GM21529 (cell line): ENCODE measurements at regions not wholly inside any gene's neighbourhood (a gene's known extent, or its start where the extent isn't known, plus 50 kb on each side); places are given as distances from the start of the nearest gene placed in this dataset.

Source experiments
- ATAC-seq: cut with Tn5 transposase; IDR thresholded peaks from one replicate; pipeline ENCODE4 v1.9.1; 2021; ENCODE audit not compliant: unreplicated experiment

DNA sequence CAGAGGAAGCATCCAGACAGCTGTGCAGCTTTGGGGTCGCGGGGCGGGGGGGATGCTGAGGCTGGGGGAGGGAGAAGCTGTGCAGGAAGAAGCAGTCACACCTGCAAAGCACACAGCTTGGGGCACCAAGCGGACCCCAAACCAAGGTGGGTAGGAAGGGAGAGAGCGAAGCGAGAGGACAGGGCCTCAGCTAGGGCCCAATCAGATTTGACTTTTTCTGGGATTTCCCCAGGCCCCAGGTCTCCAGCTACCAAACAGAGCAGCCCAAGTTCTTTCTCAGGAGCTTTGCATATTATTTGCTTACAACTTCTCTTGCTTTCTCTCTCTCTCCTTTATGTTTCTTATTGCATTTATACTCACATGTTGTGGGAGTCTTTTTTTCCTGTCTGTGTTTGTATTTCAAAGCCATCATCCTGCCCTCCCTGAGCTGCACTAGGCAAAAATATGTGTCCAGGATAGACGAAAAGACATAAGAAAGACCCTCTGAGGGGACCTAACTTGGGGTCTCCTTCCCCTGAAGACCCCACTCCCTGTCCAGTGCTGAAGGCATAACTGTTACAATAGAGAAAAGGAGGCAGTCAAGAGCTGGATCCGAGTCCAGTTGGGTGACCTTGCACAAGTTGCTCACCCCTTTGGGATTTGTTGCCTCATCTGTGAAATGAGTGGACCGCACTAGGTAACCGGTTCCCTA is 50.6 kb upstream of the SMNDC1 start:
- ATAC-seq = peak; percentile 33

DNA sequence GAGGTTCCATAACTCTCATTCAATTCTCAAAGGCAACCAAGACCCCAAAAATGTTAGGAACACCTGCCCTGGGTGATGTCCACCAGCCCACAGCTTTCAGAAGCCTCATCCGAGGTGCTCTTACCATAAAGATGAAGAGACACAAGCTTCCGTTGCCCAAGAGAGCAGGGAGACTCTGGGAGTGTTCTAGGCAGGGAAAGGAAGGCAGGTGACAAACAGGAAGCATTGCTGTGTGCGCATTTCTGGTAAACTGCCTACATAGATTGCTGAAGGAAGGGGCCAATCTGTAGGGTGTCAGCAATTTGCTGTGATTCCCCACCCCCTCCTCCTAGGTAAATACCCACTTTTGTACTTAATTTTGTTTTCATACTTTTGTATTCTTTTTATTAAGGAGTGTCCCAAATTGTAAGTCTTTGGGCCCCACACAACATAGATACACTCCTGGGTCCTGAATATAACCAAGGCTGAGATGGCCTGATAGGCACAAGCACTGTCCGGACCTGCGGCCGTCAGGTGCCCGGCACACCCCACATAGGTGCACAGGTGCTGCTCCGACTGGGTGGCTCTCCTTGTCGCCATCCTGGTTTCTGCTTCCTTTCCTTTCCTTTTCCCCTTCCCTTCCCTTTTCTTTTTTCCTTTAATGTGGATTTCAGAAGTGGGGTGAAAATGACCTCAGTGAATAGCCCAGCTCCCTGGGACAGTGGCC is 51.4 kb upstream of the SMNDC1 start:
- peak; percentile 13 for ATAC-seq

DNA sequence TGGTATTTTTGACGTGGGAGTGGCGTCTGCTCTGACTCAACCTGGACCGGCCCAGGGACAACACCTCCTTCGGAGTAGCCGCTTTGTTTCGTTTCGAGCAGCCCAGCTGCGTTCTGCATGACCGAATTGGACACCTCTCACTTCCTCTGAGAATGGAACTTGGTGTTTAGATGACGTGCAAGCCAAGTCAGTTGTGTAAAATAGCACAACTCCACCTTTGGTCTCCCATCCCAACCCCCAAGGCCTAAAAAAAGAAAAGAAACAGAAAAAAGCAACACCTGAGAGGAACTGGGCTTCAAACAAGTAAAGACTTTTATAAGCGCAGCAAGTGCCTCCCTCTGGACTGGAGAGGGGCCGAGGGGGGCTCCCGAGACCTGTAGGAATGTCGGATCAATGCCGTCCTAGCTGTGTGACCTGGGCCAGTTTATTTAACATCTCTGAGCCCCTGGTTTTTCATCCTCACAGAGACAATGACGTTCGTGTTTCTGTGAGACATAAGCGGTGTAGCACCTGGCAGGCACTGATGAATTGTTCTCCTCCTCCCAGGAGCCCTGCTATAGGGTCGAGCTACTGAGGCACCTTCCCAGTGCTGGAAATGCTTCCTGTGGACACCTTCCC is 52.0 kb upstream of the SMNDC1 start:
- peak; percentile 82 for ATAC-seq

DNA sequence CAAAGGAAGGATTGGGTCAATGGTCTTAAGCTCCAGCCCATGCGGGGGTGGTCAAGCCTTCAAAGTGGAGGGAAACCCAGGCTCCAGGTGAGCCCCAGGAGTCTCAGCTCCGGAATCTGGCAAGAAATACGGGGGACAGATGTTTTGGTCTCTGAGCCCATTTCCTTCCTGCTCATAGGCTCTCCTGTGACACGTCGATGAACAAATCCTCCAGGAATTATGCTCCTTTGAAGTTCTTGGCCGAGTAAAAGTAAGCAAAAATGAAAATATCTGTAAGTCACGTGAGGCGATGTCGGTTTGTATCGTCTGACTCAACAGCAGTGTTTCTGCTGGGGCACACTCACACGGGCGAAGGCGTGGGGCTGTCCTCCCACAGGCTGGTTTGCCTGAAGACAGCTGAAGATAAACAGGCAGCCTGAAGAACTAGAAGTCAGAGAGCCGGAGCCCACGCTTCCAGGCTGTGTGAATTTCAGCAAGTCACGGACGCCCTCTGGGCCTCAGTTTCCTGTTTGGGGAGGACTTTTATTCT is 52.6 kb upstream of the SMNDC1 start:
- ATAC-seq = no peak

DNA sequence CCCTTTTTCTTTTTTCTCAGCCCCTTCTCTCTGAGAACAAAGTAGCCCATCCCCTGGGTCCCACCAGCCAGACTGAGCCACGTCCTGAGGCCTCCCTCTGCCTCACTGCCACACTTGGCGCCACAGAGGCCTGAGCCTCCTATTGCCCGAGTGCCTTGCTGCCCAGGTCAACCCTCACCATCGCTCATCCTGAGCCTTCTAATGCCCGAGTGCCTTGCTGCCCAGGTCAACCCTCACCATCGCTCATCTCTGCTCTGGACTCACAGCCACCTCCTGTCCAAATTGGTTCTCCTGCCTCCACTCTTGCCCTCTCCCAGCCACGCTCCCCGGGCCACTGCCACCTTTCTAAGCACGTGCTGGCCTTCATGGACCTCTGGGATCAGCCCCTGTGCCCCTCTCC is 53.2 kb upstream of the SMNDC1 start:
- ATAC-seq = no peak

DNA sequence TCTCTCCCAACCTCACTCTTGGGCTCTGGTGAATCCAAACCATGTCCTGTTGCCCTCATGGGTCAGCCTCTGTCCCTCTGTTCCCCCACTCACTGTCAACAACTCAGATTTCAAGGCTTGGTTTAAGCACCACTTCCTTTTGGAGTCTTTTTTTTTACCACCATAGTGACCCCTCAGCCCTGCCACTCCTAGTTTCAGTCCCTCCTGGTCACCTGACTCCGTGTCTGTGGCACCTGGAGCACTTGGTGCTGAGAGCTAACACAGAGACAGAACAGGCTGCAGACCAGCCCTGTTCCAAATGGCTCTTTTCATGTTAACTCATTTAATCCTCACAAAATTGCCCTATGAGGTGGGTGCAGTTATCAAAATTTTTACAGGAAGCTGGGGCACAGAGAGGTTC is 53.6 kb upstream of the SMNDC1 start:
- no peak for ATAC-seq

DNA sequence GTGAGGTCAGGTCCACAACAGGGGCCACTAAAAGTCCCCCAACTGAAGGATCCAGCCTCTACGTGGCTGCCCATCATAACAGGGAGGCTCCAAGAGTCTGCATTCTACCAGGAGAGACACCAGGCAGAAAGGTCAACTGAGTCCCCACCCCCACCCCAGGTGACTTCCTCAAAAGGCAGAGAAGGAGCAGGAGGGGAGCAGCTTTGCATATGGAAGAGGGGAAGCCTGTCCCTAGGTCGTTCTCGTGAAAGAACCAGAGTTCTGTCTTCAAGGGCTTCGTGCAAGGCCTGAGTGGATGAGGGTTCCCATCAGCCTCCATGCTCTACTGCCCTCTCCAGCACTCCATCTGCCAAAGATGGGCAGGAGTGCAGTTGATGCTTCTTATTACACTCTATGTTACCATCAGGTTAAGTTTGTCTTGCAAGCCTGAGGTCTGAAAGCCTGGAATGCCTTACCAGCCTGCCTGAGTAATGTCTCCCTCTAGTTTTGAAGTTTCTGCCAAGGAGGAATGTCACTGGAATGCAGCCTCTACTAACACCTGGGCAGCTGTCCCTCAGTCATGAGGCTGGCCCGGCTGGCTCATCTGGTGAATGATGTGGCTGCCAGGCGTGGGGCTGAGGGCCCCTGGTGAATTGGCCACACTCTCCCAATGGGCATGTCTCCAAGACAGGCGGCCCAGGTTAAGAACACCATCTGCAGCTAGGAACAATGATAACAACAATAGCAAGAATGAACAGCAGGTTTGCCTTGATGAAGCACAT is 54.3 kb upstream of the SMNDC1 start:
- ATAC-seq = no peak

DNA sequence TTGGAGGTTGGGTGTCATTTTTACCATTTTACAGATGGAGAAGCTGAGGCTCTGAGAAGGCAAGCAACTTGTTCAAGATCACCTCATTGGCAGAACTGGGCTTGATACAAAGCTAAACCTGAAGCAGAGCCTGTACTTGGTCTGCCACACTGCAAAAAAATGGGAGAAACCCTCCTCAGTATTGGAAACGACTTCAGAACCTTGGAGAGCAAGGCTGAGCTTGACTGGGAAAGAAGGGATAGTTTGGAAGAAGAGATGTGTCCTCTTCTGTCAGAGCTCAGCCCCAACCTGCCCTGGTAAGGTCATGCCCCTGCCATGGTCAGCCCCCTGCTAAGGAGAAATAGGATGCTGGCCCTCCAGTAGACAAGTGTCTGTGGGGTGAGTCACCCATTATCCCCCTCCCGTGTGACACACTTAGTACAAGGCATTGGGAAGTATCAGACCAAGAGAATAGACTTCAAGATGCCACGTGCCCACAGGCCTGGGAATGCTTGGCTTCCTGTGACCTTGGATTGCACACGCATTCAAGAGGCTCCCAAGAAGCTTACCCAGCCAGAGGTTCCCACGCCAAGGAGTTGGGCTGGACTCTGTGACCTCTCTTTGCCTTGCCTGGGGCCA is 56.2 kb upstream of the SMNDC1 start:
- no peak for ATAC-seq

DNA sequence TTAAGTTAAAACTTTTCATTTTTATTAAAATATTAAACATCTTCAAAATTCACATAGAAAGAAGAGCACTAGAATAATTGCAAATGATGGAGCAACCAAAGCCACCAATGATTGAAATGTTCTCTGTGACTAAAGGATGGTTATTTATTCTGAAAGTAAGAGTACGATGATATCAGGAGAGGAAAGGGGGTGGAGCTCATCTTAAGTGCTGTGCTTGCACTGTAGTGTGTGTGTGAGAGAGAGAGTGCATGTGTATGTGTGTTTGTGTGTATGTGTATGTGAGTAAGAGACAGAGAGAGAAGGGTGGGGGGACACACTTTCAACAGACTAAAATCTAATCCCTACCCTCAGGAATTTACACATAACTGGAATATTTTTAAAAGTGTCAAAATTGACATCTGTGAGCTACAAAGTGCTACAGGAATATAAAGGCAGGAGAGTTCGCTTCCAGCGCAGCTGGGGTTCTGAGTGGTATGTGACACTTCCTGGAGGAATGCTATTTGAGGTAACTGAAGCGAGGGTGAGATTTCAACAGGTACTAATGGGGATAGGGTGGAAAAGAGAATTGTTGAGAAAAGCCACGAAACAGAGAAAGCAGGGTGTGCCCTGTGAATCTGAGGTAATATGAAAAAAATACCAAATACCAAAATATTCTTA is 57.2 kb upstream of the SMNDC1 start:
- no peak for ATAC-seq

DNA sequence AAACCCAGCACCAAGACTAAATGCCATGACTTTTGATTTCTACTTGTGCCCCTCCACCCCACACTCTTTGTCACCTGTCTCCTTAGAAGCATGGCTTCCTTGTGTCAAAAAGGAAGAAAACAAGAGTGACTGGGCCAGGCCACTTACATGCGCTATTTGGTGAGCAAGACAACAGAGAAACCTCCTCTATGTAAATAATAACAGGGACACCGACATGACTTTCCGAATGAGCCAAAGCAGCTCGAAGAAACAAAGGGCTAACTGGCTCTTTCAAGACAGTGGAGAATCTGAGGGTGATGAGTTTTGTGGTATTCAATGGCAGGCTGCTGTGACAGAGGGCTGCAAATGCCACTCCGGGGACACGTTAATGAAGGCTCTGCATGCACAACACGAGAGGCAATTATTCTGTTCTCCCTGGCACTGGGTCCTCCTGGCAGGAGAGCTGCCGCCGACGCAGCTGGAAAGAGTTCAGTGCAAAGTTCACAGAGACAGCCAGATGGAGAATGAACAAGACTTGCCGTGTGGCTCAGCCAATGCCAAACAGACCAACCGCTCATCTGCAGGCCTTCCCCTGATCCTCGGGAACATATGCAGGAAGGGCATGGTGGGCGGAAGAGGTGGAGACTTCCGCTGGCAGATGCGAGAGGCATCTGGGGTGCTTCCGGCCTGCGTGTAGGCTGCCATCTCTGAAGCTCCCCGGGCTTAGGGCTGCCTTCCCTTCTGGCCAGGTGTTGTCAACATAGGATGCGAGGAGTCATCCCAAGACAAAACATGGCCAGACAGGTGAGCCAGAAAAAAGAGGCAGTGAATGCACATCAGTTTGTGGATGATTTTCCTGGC is 59.1 kb upstream of the SMNDC1 start:
- ATAC-seq = no peak

DNA sequence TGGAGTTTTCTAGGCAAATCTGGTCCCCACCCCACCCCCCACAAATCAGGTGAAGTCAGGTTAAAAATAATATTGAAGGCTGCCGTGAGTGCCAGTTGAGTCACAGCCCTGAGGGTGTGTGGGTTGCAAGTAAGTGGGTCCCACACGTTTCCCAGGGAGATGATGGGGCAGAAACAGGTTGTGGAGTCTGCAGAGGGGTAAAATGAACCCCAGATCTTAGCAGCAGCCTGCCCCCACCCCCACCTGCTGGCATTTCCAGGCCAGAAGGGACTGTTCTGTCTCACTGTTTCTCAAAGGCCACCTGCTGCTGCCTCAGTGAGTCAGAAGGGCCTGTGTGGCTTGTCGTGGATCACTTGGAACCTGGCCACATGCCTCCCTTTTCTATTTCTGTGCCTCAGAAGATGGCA is 59.8 kb upstream of the SMNDC1 start:
- ATAC-seq = no peak

DNA sequence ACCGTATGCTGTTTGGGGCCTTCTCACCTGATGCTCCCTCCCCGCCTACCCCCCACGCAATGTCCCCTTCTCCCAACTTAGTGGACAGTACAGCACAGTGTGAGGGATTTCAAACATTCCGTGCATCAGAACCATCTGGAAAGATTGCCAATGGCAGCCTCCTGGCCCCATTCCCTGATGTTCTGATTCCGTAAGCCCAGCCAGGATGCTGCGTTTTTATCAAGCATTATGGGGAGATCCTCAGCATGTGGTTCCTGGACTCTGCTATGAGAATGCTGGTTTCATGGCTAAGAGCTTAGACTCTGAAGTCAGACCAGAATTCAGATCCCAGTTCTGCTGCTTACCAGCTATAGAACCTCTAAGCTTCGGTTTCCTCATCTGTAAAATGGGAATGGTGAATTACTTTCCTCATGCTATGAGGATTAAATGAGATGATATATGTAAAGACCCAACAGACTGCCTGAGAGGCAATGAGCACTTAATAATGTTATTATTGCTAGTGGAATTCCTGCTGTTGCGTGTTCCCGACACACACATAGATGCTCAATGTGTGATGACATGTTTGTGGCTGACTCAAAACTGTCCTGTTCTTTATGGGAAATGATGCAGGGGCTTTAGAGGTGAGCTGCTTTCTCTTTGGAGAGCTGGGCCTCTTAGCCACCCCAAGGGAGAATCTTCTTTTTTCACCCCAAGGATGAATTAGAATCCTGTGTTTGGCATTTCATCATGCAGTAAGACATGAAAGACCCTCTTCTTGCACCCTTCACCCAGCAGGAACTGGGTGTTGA is 60.8 kb upstream of the SMNDC1 start:
- ATAC-seq = no peak

DNA sequence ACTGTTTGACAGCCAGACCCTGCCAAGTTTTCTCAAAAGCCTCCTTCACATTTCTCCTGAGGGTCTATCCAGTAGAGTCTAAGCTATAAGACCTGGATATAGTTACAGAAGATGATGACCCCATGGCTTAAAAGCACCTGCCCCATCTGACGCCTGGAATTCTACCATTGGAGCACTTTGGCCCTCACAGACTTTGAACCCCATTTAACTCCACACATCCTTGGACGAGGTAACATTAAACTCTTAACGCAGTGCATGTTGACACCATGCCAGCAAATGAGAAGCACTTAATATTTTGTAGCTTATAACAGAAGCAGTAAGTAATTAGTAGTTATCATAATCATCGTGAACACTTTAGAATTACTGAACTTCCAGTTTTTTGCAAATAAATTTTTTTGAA is 61.9 kb upstream of the SMNDC1 start:
- ATAC-seq = no peak

DNA sequence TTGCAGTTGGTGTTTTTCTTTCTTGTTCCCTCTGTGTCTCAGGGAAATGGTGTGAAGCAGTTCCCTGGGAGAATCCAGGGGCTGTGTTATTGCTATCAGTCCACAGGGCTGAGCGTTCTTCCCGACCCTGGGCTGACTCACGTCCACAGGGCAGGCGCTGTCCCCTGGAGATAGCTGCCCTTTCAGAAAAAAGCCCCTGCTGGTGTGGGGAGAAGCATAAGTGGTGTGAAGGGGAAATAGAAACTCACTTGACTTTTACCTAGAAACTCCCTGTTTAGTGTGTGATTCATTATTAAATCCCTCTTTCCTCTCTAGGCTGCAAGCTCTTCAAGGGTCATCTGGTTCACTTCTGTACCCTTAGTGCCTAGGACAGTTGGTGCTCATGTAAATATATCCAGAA is 63.3 kb upstream of the SMNDC1 start:
- ATAC-seq = peak; percentile 69

DNA sequence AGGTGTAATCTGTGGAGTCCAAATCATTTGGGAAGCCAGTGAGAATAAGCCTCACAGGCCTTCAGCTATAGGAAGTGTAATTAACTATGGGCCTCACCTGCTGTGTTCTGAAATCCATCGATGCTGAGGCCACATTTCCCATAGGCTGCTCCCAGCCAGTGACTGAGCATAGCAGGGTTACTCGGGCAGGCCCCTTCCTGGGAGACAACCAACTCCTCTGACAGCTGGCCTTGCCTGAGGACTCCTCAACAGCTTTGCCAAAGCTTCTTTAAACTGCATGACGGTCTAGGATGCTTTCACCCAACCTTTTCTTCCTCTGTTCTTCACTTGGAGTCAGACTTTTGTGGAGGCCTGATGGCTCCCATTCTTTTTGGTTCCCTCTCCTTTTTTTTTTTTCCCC is 63.8 kb upstream of the SMNDC1 start:
- ATAC-seq = no peak

DNA sequence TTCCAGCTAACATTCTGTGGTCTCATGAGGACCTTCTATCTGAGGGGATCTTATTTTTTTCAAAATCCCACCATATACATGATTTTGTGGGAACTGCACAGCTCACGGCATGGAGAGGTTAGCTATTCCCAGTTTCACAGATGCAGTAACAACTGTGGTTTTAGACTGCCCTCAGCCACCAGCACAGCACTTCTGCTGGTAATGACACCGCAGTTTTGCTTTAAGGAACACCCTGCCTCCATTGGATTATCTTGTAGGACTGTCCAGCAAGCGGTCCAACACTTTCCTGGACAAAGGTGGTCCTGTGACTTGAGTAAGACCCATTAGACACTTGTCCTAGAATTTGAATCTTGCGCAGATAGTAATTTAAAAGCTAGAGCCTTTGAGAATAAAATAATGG is 65.3 kb upstream of the SMNDC1 start:
- ATAC-seq = no peak

DNA sequence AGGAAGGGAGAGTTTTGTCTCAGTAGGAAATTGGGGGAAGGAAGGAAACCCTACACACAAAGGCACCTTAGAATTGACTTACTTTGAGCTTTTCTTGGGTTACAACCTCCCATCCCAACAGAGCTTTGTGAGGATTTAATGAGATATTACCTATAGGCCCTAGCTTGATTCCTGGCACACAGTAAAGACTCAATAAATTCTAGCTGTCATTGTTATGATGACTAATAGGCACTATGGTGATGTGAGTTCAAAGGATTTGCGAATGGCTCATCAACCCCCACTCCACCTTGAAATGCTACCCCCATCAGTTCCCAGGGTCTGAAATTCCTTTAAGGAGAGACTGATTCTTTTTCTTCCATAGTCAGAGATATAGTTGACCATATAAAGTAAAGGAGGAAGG is 67.9 kb upstream of the SMNDC1 start:
- ATAC-seq = no peak

DNA sequence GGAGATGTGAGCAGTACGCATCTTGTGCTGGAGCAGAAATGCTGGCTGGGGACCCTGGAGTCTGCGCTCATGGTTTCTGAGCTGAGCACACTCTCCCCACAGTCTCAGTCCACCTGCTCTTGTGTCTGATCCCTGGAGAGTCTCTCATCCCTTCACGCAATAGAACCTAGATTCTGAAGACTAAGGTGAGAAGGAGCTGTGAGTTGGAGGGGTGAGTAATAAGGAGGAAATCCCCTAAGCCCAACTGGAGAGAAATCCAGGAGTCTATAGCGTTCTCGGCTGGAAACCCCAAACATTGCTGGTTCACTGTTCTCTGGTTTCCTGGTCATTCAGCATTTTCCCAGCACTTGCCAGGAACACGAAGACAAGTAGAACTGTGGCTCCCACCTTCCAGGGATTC is 68.3 kb upstream of the SMNDC1 start:
- no peak for ATAC-seq
